GM19043 (cell line): ENCODE measurements at regions not wholly inside any gene's neighbourhood (a gene's known extent, or its start where the extent isn't known, plus 50 kb on each side); places are given as distances from the start of the nearest gene placed in this dataset.

ENCODE experiments used
- ATAC-seq: cut with Tn5 transposase; IDR thresholded peaks from one replicate; pipeline ENCODE4 v1.9.1; 2021; ENCODE audit warnings: low read depth; ENCODE audit not compliant: unreplicated experiment

- no peak for ATAC-seq
Measured at GRCh38 chr20:7665376-7665775, 274.9 kb downstream of the HAO1 start.

GRCh38 chr20:7667194-7667593 is 273.1 kb downstream of the HAO1 start:
- no peak for ATAC-seq

- no peak for ATAC-seq
Measured at GRCh38 chr20:7672571-7672970, 267.7 kb downstream of the HAO1 start.

GRCh38 chr20:7673841-7674240 is 266.4 kb downstream of the HAO1 start:
- no peak for ATAC-seq

GRCh38 chr20:7682916-7683315 is 257.3 kb downstream of the HAO1 start:
- no peak for ATAC-seq

GRCh38 chr20:7687065-7687464 is 253.2 kb downstream of the HAO1 start:
- ATAC-seq, result no peak

- no peak for ATAC-seq
Measured at GRCh38 chr20:7689151-7689550, 251.1 kb downstream of the HAO1 start.

GRCh38 chr20:7691647-7692269 is 248.5 kb downstream of the HAO1 start:
- ATAC-seq, result no peak

- ATAC-seq, result no peak
Measured at GRCh38 chr20:7692478-7692877, 247.8 kb downstream of the HAO1 start.

GRCh38 chr20:7693761-7694160 is 246.5 kb downstream of the HAO1 start:
- no peak for ATAC-seq

- ATAC-seq, result no peak
Measured at GRCh38 chr20:7695051-7695495, 245.2 kb downstream of the HAO1 start.

- ATAC-seq, result no peak
Measured at GRCh38 chr20:7695635-7696034, 244.6 kb downstream of the HAO1 start.

- ATAC-seq, result no peak
Measured at GRCh38 chr20:7696311-7696710, 243.9 kb downstream of the HAO1 start.

- ATAC-seq, result no peak
Measured at GRCh38 chr20:7702141-7702540, 238.1 kb downstream of the HAO1 start.

- no peak for ATAC-seq
Measured at GRCh38 chr20:7703551-7703961, 236.7 kb downstream of the HAO1 start.

- ATAC-seq, result no peak
Measured at GRCh38 chr20:7703996-7704395, 236.3 kb downstream of the HAO1 start.

- ATAC-seq, result no peak
Measured at GRCh38 chr20:7708112-7708511, 232.1 kb downstream of the HAO1 start.

- ATAC-seq, result no peak
Measured at GRCh38 chr20:7708782-7709181, 231.5 kb downstream of the HAO1 start.

- no peak for ATAC-seq
Measured at GRCh38 chr20:7710440-7710839, 229.8 kb downstream of the HAO1 start.

- ATAC-seq, result no peak
Measured at GRCh38 chr20:7712661-7713060, 227.6 kb downstream of the HAO1 start.

GRCh38 chr20:7714549-7714948 is 225.7 kb downstream of the HAO1 start:
- ATAC-seq, result no peak

- ATAC-seq, result no peak
Measured at GRCh38 chr20:7716286-7716972, 223.8 kb downstream of the HAO1 start.
